ENCODE measurements at regions not wholly inside any gene's neighbourhood (a gene's known extent, or its start where the extent isn't known, plus 50 kb on each side); places are given as distances from the start of the nearest gene placed in this dataset.

DNA sequence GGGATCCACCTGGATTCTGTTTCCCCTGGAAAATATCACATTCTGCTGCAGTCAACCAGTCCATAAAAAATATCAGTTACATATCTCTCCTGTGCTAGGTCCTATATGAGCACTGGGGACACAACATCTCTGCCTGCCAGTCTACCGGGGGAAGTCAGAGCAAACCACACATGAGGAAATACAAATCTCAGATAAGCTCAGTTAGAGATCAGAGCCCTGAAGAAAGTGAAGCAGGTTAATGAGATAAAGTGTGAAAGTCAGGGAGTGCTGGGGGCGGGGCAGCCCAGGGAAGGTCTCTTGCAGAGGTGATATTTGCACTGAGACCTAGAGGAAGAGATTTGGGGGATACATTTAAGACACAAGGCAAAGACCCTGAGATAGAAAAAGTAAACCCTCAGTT, 67.8 kb upstream of the SLC1A1 start:
- TF ChIP-seq CTCF (conservative IDR thresholded peaks at IDR 0.05; ENCODE audit: low read depth, low read length) (no peak), EZH2 (IDR thresholded peaks at IDR 0.05; ENCODE audit: borderline replicate concordance, low read depth, low read length, poor library complexity, severe bottlenecking) (no peak)
